ENCODE measurements at regions not wholly inside any gene's neighbourhood (a gene's known extent, or its start where the extent isn't known, plus 50 kb on each side); places are given as distances from the start of the nearest gene placed in this dataset.

GRCh38 chr18:52008330-52008729 is 331.7 kb upstream of the DCC start:
- H3K9me3 Mint-ChIP-seq, result peaks cover 0 to 7% (median 2%) of the 10 kb centered on the region in 7 donors
- no peak overlapping the region for H3K27ac Mint-ChIP-seq
- no peak for DNase-seq
- H2AFZ ChIP-seq (ENCODE audit: insufficient read depth, low read depth, low read length, poor library complexity, severe bottlenecking), result no peak overlapping the region
- no peaks in the 10 kb centered on the region for H3K9me3 ChIP-seq (replicated peaks in 1 of 2; ENCODE audit: control insufficient read depth in 1 of 2, insufficient read depth in 1 of 2, low read length in 2 of 2)
- no peaks in the 10 kb centered on the region for H3K36me3 Mint-ChIP-seq
- H3K27ac ChIP-seq (ENCODE audit: low read depth in 1 of 2, low read length in 2 of 2), result no peak overlapping the region
- no peaks in the 10 kb centered on the region for H4K20me1 ChIP-seq (ENCODE audit: insufficient read depth, low read length)
- H3K4me3 ChIP-seq (replicated peaks in 1 of 3; ENCODE audit: low read depth in 2 of 3, low read length in 3 of 3), result no peak overlapping the region
- WGBS (ENCODE audit: insufficient coverage), result 50% methylated on average over 2 of the region's 3 CpGs
- H3K27me3 ChIP-seq (ENCODE audit: control insufficient read depth in 2 of 2, insufficient read depth in 2 of 2, low read length in 2 of 2), result no peaks in the 10 kb centered on the region
- no peaks in the 10 kb centered on the region for H3K79me2 ChIP-seq (ENCODE audit: insufficient read depth, low read length)
- no peak overlapping the region for H3K4me2 ChIP-seq (replicated peaks; ENCODE audit: extremely low read depth, low read length, poor library complexity, severe bottlenecking)
- no peaks in the 10 kb centered on the region for H3K4me1 ChIP-seq (ENCODE audit: control insufficient read depth in 1 of 2, insufficient read depth in 2 of 2, low read length in 2 of 2)
- intact Hi-C loops (cut with micrococcal nuclease), result no loop called here
- H3K36me3 ChIP-seq (replicated peaks in 1 of 2; ENCODE audit: control insufficient read depth in 1 of 2, insufficient read depth in 2 of 2, low read length in 2 of 2), result no peaks in the 10 kb centered on the region
- H3K9ac ChIP-seq (ENCODE audit: insufficient read depth, low read length, poor library complexity, severe bottlenecking), result no peak overlapping the region
- H3K27me3 Mint-ChIP-seq (ENCODE audit: low read depth in 3 of 3), result no peaks in the 10 kb centered on the region
- H3K4me1 Mint-ChIP-seq, result no peaks in the 10 kb centered on the region
- no peak overlapping the region for H3K4me3 Mint-ChIP-seq
- TF ChIP-seq CTCF (IDR thresholded peaks at IDR 0.05), result no peak

- Histone ChIP-seq H3K79me2 (ENCODE audit: insufficient read depth, low read length) (no peaks in the 10 kb centered on the region), H3K9me3 (replicated peaks in 1 of 2; ENCODE audit: control insufficient read depth in 1 of 2, insufficient read depth in 1 of 2, low read length in 2 of 2) (no peaks in the 10 kb centered on the region), H2AFZ (ENCODE audit: insufficient read depth, low read depth, low read length, poor library complexity, severe bottlenecking) (no peak overlapping the region), H3K4me2 (replicated peaks; ENCODE audit: extremely low read depth, low read length, poor library complexity, severe bottlenecking) (no peak overlapping the region), H3K36me3 (replicated peaks in 1 of 2; ENCODE audit: control insufficient read depth in 1 of 2, insufficient read depth in 2 of 2, low read length in 2 of 2) (no peaks in the 10 kb centered on the region), H3K9ac (ENCODE audit: insufficient read depth, low read length, poor library complexity, severe bottlenecking) (no peak overlapping the region), H4K20me1 (ENCODE audit: insufficient read depth, low read length) (no peaks in the 10 kb centered on the region), H3K4me1 (ENCODE audit: control insufficient read depth in 1 of 2, insufficient read depth in 2 of 2, low read length in 2 of 2) (no peaks in the 10 kb centered on the region), H3K27ac (ENCODE audit: low read depth in 1 of 2, low read length in 2 of 2) (no peak overlapping the region), H3K27me3 (ENCODE audit: control insufficient read depth in 2 of 2, insufficient read depth in 2 of 2, low read length in 2 of 2) (no peaks in the 10 kb centered on the region), H3K4me3 (replicated peaks in 1 of 3; ENCODE audit: low read depth in 2 of 3, low read length in 3 of 3) (no peak overlapping the region)
- DNase-seq, result no peak
- no peaks in the 10 kb centered on the region for H3K27me3 Mint-ChIP-seq (ENCODE audit: low read depth in 3 of 3)
- H3K4me1 Mint-ChIP-seq, result no peaks in the 10 kb centered on the region
- TF ChIP-seq CTCF (IDR thresholded peaks at IDR 0.05), result no peak
- H3K27ac Mint-ChIP-seq, result no peak overlapping the region
- H3K36me3 Mint-ChIP-seq, result no peaks in the 10 kb centered on the region
- no peak overlapping the region for H3K4me3 Mint-ChIP-seq
- peaks cover 0 to 5% (median 2%) of the 10 kb centered on the region in 7 donors for H3K9me3 Mint-ChIP-seq
- WGBS (ENCODE audit: insufficient coverage), result no CpG with 5 or more reads among the region's 2 CpGs
- intact Hi-C loops (cut with micrococcal nuclease), result no loop called here
Measured at GRCh38 chr18:52008736-52009135, 331.3 kb upstream of the DCC start.

Data from CD14-positive monocyte (primary cell).